Uterus (tissue), 3 donors: ENCODE measurements at regions not wholly inside any gene's neighbourhood (a gene's known extent, or its start where the extent isn't known, plus 50 kb on each side); places are given as distances from the start of the nearest gene placed in this dataset.
"Not testable (repeated sequence)": the region's sequence is repeated elsewhere in the genome, so short reads cannot be mapped to it uniquely, and the experiment has no call there.

Experiments used
- DNase-seq, 2 donors: peaks; one replicate each; pipeline ENCODE4 v3.0.0-alpha.2; 2019 to 2020
- H3K27ac ChIP-seq, 2 donors: fragments of 200-600 bp; sonication (generic); 1 replicate in 1 of 2; 2 replicates in 1 of 2; pipeline ENCODE4 v1.5.1; 2016 to 2018
- H3K27me3 ChIP-seq, 2 donors: fragments of 200-600 bp; sonication (generic); one replicate each; pipeline ENCODE4 v1.5.1; 2018 to 2019; ENCODE audit warnings: control low read depth in 1 of 2
- H3K36me3 ChIP-seq, 2 donors: fragments of 200-600 bp; sonication (generic); one replicate each; pipeline ENCODE4 v1.5.1; 2019; ENCODE audit warnings: control low read depth in 1 of 2
- H3K4me1 ChIP-seq, 2 donors: fragments of 200-600 bp; sonication (generic); one replicate each; pipeline ENCODE4 v1.5.1; 2018 to 2019; ENCODE audit warnings: control low read depth in 1 of 2
- H3K4me3 ChIP-seq, 2 donors: fragments of 200-600 bp; sonication (generic); 1 replicate in 1 of 2; 2 replicates in 1 of 2; pipeline ENCODE4 v1.5.1; 2018 to 2019; ENCODE audit warnings: mild to moderate bottlenecking in 1 of 2
- H3K9me3 ChIP-seq, 2 donors: fragments of 200-600 bp; sonication (generic); one replicate each; pipeline ENCODE4 v1.5.1; 2019; ENCODE audit warnings: control low read depth in 1 of 2
- intact Hi-C: fragments of 100-400 bp; cut with DNase I; formaldehyde crosslinking; loops from one replicate; pipeline ENCODE4 v1.15.1; 2023; ENCODE audit warnings: low total_unique reads
- donor health status: DM: yes; HTN: yes; CAD: no.

DNA sequence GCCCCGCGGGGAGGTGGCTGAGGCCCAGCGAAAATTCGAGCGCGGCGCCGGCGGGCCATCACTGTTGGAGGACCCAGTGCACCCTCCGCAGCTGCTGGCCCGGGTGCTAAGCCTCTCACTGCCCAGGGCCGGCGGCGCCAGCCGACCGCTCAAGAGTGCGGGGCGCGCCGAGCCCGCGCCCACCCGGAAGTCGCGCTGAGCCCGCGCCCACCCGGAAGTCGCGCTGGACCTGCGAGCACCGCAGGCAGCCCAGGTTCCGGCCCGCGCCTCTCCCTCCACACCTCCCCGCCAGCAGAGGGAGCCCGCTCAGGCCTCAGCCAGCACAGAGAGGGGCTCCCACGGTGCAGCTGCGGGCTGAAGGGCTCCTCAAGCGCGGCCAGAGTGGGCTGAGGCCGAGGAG, 165.5 kb upstream of the BDP1 start:
- H3K27ac ChIP-seq = peak overlapping the region; percentile 72 to 73
- H3K9me3 ChIP-seq, H3K27me3 ChIP-seq, intact Hi-C loops, H3K36me3 ChIP-seq, DNase-seq, H3K4me1 ChIP-seq: not testable (repeated sequence)
- peak overlapping the region in 1 of 2 donors; percentile 37 for H3K4me3 ChIP-seq

DNA sequence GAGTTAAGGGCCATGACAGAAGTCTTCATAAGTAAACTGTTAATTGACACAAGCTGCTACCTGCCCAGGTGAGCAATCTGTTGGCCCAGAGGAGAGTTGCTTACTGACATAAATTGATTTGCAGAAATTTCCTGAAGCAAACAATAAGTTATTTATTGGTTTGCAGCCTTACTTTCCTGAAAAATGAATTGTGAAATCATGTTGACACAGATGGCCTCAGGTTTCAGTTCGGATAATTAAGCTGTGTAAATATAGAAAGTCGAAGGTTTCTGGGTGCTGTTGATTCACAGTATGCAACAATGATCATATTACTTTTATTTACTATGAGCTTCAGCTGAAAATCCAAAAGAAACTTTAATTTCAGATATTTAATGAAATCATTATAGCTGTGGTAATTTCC, 164.5 kb upstream of the BDP1 start:
- DNase-seq, H3K9me3 ChIP-seq, intact Hi-C loops, H3K27me3 ChIP-seq, H3K27ac ChIP-seq, H3K4me3 ChIP-seq, H3K4me1 ChIP-seq, H3K36me3 ChIP-seq: not testable (repeated sequence)
